ENCODE measurements at regions not wholly inside any gene's neighbourhood (a gene's known extent, or its start where the extent isn't known, plus 50 kb on each side); places are given as distances from the start of the nearest gene placed in this dataset.

- DNase-seq (no peak), ATAC-seq (no peak)
- H3K4me3 ChIP-seq: no peak overlapping the region
- WGBS (ENCODE audit: insufficient coverage, low coverage, low lambda C conversion rate, missing lambda C conversion rate): 87% methylated on average over 2 of the region's 2 CpGs
- intact Hi-C loops (cut with DNase I): no loop called here
- TF ChIP-seq CTCF (IDR thresholded peaks at IDR 0.05): no peak
- H3K27ac ChIP-seq: no peak overlapping the region
- no peaks in the 10 kb centered on the region for H3K9me3 ChIP-seq
- H3K4me1 ChIP-seq: no peaks in the 10 kb centered on the region
- no peaks in the 10 kb centered on the region for H3K27me3 ChIP-seq
- no peaks in the 10 kb centered on the region for H3K36me3 ChIP-seq
These were observed 83.7 kb upstream of the IL12A start for GRCh38 chr3:159904911-159905310.

DNA sequence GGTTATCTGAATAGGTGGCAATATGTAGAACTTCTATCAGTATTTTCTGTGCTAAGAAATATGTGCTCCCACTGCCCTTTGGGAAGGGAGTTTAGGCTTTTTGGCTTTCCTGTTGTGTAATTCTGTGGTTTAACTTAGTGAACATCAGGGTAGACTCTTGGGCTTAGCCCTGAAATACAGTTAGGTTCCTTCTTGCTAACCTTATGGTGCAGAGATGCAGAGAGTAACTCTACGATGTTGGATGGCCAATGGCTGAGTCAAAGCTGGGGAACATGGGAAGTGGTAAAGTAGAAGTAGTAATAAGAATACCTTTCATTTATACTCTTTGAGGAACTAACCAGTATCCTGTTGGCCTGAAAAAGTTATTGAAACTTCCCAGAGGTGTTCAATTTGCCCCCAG lies 80.8 kb upstream of the IL12A start:
- DNase-seq (no peak), ATAC-seq (no peak)
- peaks cover 0 to 2% (median 0%) of the 10 kb centered on the region in 4 donors for H3K4me1 ChIP-seq
- H3K27me3 ChIP-seq: no peaks in the 10 kb centered on the region
- TF ChIP-seq CTCF (IDR thresholded peaks at IDR 0.05) (no peak), POLR2A (IDR thresholded peaks at IDR 0.05) (no peak)
- intact Hi-C loops (cut with DNase I): no loop called here
- H3K4me3 ChIP-seq: no peak overlapping the region
- no peak overlapping the region for H3K27ac ChIP-seq
- no peaks in the 10 kb centered on the region for H3K9me3 ChIP-seq
- 62% methylated on average over 1 of the region's 1 CpG for WGBS (ENCODE audit: insufficient coverage, low coverage, low lambda C conversion rate, missing lambda C conversion rate)
- H3K36me3 ChIP-seq: no peaks in the 10 kb centered on the region

GRCh38 chr3:159910991-159911663 lies 77.5 kb upstream of the IL12A start:
- H3K4me1 ChIP-seq: peaks cover 0 to 15% (median 5%) of the 10 kb centered on the region in 4 donors
- WGBS (ENCODE audit: insufficient coverage, low coverage, low lambda C conversion rate, missing lambda C conversion rate): 19% methylated on average over 7 of the region's 7 CpGs
- H3K4me3 ChIP-seq: peak overlapping the region; percentile 12 to 49 (median 28)
- DNase-seq (no peak), ATAC-seq (peak; percentile 70 to 79 (median 74))
- intact Hi-C loops (cut with DNase I): no loop called here
- no peak for TF ChIP-seq CTCF (IDR thresholded peaks at IDR 0.05)
- no peak for TF ChIP-seq POLR2A (IDR thresholded peaks at IDR 0.05)
- H3K36me3 ChIP-seq: no peaks in the 10 kb centered on the region
- peak overlapping the region; percentile 53 to 82 (median 63) for H3K27ac ChIP-seq
- H3K27me3 ChIP-seq: no peaks in the 10 kb centered on the region
- no peaks in the 10 kb centered on the region for H3K9me3 ChIP-seq

DNA sequence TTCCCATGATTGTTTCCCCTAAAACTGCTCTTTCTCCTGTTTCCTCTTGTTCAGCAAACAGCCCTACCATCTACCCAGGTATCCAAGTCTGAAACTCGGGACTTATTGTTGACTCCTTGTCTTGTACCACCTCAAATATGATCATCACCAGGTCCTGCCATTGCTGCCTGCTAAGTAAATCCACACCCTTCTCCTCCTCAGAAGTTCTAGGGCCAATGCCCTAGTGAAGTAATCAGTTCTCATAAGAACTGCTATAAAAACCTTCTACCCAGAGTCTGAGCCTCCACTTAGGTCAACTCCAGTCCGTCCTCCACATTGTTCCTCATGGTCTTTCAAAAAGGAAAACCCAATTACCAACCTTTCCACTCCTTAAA lies 77.0 kb upstream of the IL12A start:
- H3K27ac ChIP-seq: peak overlapping the region; percentile 53 to 82 (median 63)
- intact Hi-C loops (cut with DNase I): no loop called here
- H3K9me3 ChIP-seq: no peaks in the 10 kb centered on the region
- DNase-seq: no peak
- H3K4me3 ChIP-seq: peak overlapping the region; percentile 12 to 49 (median 28)
- TF ChIP-seq POLR2A (IDR thresholded peaks at IDR 0.05): no peak
- no peak for TF ChIP-seq CTCF (IDR thresholded peaks at IDR 0.05)
- WGBS (ENCODE audit: insufficient coverage, low coverage, low lambda C conversion rate, missing lambda C conversion rate): 77% methylated on average over 2 of the region's 2 CpGs
- no peaks in the 10 kb centered on the region for H3K27me3 ChIP-seq
- ATAC-seq: peak in 1 of 4 donors; percentile 9
- H3K36me3 ChIP-seq: no peaks in the 10 kb centered on the region
- peaks cover 0 to 15% (median 5%) of the 10 kb centered on the region in 4 donors for H3K4me1 ChIP-seq
